ENCODE measurements at regions not wholly inside any gene's neighbourhood (a gene's known extent, or its start where the extent isn't known, plus 50 kb on each side); places are given as distances from the start of the nearest gene placed in this dataset.

DNA sequence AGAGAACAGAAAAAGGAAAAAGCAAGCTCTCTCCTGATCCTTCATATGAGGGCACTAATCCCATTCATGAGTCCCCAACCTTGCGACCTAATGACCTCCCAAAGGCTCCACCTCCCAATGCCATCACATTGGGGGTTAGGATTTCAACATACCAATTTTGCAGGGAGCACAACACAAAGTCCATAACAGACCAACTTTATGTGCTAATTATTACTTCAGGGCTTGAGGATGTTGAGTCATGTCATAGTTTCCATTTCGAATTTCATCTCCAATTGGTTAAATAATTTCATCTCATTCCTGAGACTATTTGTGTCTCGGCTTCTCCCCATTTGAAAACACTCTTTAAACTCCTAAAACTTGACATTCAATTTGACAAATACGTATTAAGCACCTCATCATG is 69.9 kb upstream of the KLF7 start:
- 83% methylated on average over 1 of the region's 4 CpGs for WGBS (ENCODE audit: insufficient coverage, low lambda C conversion rate)
- Histone ChIP-seq H3K4me1 (ENCODE audit: control insufficient read depth, insufficient read depth, low read length) (no peaks in the 10 kb centered on the region), H3K27ac (ENCODE audit: low read length) (no peak overlapping the region)

DNA sequence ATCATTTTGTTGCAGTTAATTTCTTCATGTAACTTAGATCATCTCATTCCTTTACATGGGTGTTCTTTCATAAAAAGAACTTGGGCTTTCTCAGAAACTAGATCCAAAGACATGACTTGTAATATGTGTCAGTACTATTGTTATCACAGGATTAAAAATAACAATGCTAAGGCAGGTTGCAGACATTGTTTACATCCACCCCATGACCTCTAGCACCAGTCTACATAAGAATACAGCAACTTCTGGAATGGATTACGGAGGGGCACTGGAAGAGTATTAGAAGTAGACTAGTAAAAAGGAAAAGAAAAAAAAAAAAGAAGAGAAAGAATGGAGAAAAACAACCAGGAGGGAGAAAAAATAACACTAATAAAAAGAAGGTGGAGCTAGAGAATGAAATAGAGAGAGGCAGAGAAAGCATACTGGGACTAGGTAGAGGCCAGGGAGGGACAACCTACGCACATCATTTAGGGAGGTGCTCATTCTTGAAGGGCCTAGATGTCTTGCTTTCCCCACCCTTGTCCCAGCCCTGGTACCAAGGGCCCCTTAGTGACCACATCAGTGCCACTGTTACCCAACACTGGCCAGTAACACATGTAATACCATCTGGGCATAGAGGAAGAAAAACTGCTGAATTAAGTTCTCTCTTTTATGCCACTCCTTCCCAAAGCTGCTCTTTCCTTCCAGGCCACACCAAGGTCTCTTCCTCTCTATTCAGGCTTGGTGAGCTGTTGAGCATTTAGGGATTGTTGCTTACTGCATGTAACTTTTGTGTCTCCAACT is 70.6 kb upstream of the KLF7 start:
- no peak overlapping the region for H3K27ac ChIP-seq (ENCODE audit: low read length)
- no peaks in the 10 kb centered on the region for H3K27me3 ChIP-seq (ENCODE audit: control insufficient read depth, insufficient read depth, low read length)
- DNase-seq: no peak

More for the DNA sequence above, 69.9 kb upstream of the KLF7 start:
- H3K9me3 ChIP-seq (ENCODE audit: control insufficient read depth, low read depth, low read length): no peaks in the 10 kb centered on the region
- DNase-seq: no peak
- no peaks in the 10 kb centered on the region for H3K36me3 ChIP-seq (ENCODE audit: control insufficient read depth, insufficient read depth, low read length)
- H3K4me3 ChIP-seq (ENCODE audit: low read length): no peak overlapping the region
- no peaks in the 10 kb centered on the region for H3K27me3 ChIP-seq (ENCODE audit: control insufficient read depth, insufficient read depth, low read length)

DNA sequence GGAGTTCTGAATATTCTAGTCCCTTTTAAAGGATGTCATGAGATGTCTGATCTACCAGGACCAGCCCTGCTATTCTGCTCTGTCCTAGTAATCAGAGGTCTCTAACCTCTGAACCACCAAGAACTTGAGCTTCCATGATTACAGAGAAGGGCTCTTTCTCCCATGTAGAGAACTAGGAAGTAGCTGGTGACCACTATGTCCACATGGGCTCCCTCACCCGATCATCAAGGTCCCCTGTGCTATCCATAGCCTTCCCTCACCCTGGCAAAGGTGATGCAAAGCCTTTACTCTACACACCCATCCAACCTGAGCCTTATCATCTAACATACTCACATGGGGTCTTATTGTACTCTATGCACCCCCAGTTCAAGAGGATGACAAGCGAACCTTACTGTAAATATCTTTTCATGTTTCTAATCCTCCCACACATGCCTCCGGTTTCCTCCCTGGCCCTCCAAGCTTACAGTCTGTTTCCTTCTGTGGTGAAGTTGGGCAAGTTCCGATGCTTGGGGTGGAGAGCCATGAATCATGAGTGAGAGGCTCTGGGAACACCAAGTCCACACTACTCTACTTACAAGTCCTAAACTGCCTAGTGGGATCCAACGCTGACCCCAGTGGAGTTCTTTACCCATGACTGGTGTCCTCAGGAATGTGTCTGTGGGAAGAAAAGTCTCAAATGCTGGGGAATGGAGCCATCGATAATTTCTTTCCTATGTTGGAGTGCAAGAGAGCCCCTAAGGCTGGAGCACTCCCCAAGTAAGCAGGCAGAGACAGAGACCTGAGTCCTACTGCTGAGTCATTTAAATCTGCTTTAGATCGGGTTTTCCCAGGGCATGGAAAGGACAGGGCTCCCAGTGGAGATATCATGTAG is 73.3 kb upstream of the KLF7 start:
- no peak overlapping the region for H3K27ac ChIP-seq (ENCODE audit: low read length)
- H3K9me3 ChIP-seq (ENCODE audit: control insufficient read depth, low read depth, low read length): no peaks in the 10 kb centered on the region
- WGBS (ENCODE audit: insufficient coverage, low lambda C conversion rate): no CpG with 5 or more reads among the region's 7 CpGs
- peaks cover 4% of the 10 kb centered on the region for H3K27me3 ChIP-seq (ENCODE audit: control insufficient read depth, insufficient read depth, low read length)
- no peak for DNase-seq
- H3K4me1 ChIP-seq (ENCODE audit: control insufficient read depth, insufficient read depth, low read length): no peaks in the 10 kb centered on the region
- no peak overlapping the region for H3K4me3 ChIP-seq (ENCODE audit: low read length)
- no peaks in the 10 kb centered on the region for H3K36me3 ChIP-seq (ENCODE audit: control insufficient read depth, insufficient read depth, low read length)

More for the DNA sequence above, 70.6 kb upstream of the KLF7 start:
- H3K4me1 ChIP-seq (ENCODE audit: control insufficient read depth, insufficient read depth, low read length): no peaks in the 10 kb centered on the region
- H3K9me3 ChIP-seq (ENCODE audit: control insufficient read depth, low read depth, low read length): no peaks in the 10 kb centered on the region
- WGBS (ENCODE audit: insufficient coverage, low lambda C conversion rate): 70% methylated on average over 1 of the region's 2 CpGs
- no peaks in the 10 kb centered on the region for H3K36me3 ChIP-seq (ENCODE audit: control insufficient read depth, insufficient read depth, low read length)
- no peak overlapping the region for H3K4me3 ChIP-seq (ENCODE audit: low read length)

DNA sequence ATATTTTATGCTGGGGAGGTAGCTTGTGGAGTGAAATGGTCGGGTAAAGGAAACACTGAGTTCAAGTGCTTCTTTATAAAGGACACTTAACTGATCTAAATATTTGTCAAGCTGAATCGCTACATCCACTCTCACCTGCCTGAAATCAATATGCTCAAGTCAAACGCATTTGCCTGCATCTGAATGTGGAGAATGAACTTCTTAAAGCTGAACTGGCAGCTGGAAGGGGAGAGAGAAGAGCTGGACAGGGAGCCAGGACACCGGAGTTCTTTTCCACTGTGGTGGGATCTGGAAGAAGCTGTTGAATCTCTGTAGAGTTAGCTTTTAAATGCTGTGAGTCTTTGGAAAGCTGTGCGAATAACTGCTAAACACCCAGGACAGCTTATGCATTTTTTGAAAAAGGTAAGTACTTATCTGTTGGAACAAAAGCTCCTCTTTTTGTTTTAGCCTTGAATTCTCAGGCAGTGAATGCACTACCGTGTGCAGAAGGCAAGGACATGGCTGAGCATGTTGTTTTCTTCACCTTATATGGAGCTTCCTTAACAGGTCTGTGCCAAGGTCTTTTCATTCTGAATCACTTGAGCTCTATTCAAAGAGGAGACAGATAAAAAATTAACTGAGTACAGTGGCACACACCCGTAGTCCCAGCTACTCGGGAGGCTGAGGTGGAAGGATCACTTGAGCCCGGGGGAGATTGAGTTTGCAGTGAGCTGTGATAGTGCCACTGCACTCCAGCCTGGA is 74.2 kb upstream of the KLF7 start:
- Histone ChIP-seq H3K4me1 (ENCODE audit: control insufficient read depth, insufficient read depth, low read length) (no peaks in the 10 kb centered on the region), H3K27ac (ENCODE audit: low read length) (no peak overlapping the region), H3K4me3 (ENCODE audit: low read length) (no peak overlapping the region), H3K9me3 (ENCODE audit: control insufficient read depth, low read depth, low read length) (no peaks in the 10 kb centered on the region), H3K36me3 (ENCODE audit: control insufficient read depth, insufficient read depth, low read length) (no peaks in the 10 kb centered on the region), H3K27me3 (ENCODE audit: control insufficient read depth, insufficient read depth, low read length) (peaks cover 4% of the 10 kb centered on the region)
- DNase-seq: no peak
- 49% methylated on average over 2 of the region's 9 CpGs for WGBS (ENCODE audit: insufficient coverage, low lambda C conversion rate)

DNA sequence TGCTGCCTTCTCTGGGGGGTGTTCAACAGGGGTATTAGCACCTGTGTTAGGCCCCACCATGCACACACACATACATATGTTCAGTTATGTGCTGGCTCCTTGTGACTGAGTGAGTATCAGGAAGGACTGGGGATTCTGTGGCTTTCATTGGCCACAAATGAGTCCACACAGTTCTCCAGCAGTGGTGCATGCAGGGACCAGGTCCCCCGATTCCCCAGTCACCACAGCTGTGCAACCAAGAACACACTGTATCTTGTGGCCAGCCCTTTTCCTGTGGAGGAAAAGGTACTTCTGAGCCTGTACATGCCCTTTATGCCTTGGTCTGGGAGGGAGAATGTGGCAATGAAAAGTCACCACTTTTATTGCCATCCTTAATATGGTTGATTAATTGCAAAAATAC is 74.9 kb upstream of the KLF7 start:
- Histone ChIP-seq H3K4me3 (ENCODE audit: low read length) (no peak overlapping the region), H3K27me3 (ENCODE audit: control insufficient read depth, insufficient read depth, low read length) (peaks cover 4% of the 10 kb centered on the region), H3K4me1 (ENCODE audit: control insufficient read depth, insufficient read depth, low read length) (no peaks in the 10 kb centered on the region), H3K9me3 (ENCODE audit: control insufficient read depth, low read depth, low read length) (no peaks in the 10 kb centered on the region), H3K36me3 (ENCODE audit: control insufficient read depth, insufficient read depth, low read length) (no peaks in the 10 kb centered on the region), H3K27ac (ENCODE audit: low read length) (no peak overlapping the region)
- DNase-seq: no peak
- no CpG with 5 or more reads among the region's 1 CpG for WGBS (ENCODE audit: insufficient coverage, low lambda C conversion rate)

DNA sequence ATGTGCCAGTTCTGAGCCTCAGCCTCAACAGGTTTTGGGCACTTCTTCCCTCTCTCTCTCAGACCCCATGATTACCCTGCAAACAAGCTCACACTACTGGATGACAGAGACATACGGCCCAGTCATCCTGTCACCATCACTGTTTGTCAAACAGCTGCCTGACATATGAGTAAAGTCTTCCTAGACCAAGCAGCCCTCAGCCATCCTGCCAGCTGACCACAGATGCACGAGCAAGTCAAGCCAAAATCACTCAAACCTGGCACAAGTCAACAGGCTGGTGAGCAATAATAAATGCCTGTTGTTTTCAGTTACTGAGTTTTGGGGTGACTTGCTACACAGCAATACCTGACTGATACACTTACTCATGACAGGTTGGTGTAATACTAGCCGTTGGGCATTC is 75.5 kb upstream of the KLF7 start:
- WGBS (ENCODE audit: insufficient coverage, low lambda C conversion rate): no CpG with 5 or more reads among the region's 3 CpGs
- Histone ChIP-seq H3K27ac (ENCODE audit: low read length) (no peak overlapping the region), H3K9me3 (ENCODE audit: control insufficient read depth, low read depth, low read length) (no peaks in the 10 kb centered on the region), H3K36me3 (ENCODE audit: control insufficient read depth, insufficient read depth, low read length) (no peaks in the 10 kb centered on the region), H3K27me3 (ENCODE audit: control insufficient read depth, insufficient read depth, low read length) (peaks cover 4% of the 10 kb centered on the region), H3K4me1 (ENCODE audit: control insufficient read depth, insufficient read depth, low read length) (no peaks in the 10 kb centered on the region), H3K4me3 (ENCODE audit: low read length) (no peak overlapping the region)
- no peak for DNase-seq

DNA sequence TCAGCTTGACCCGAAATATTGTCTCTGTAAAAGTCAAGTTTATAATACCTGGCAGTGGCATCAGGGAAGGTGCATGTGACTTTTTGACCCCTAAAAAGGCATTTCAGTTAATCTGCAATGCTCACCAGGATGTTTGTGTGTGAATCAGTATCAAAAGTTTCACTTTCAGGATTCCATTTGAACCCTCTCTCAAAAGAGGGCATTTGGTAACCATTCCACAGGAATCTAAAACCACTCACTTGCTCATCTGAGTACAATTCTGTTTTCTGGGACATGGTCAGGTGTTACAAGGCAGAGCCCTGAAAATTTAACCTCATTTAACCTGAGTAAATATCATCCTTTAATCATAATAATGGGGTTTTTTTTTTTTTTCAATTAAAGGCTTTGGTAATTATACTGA is 77.9 kb upstream of the KLF7 start:
- Histone ChIP-seq H3K9me3 (ENCODE audit: control insufficient read depth, low read depth, low read length) (no peaks in the 10 kb centered on the region), H3K36me3 (ENCODE audit: control insufficient read depth, insufficient read depth, low read length) (no peaks in the 10 kb centered on the region), H3K27me3 (ENCODE audit: control insufficient read depth, insufficient read depth, low read length) (peaks cover 4% of the 10 kb centered on the region), H3K4me1 (ENCODE audit: control insufficient read depth, insufficient read depth, low read length) (no peaks in the 10 kb centered on the region), H3K27ac (ENCODE audit: low read length) (no peak overlapping the region), H3K4me3 (ENCODE audit: low read length) (no peak overlapping the region)
- no peak for DNase-seq
- no CpG with 5 or more reads among the region's 1 CpG for WGBS (ENCODE audit: insufficient coverage, low lambda C conversion rate)

DNA sequence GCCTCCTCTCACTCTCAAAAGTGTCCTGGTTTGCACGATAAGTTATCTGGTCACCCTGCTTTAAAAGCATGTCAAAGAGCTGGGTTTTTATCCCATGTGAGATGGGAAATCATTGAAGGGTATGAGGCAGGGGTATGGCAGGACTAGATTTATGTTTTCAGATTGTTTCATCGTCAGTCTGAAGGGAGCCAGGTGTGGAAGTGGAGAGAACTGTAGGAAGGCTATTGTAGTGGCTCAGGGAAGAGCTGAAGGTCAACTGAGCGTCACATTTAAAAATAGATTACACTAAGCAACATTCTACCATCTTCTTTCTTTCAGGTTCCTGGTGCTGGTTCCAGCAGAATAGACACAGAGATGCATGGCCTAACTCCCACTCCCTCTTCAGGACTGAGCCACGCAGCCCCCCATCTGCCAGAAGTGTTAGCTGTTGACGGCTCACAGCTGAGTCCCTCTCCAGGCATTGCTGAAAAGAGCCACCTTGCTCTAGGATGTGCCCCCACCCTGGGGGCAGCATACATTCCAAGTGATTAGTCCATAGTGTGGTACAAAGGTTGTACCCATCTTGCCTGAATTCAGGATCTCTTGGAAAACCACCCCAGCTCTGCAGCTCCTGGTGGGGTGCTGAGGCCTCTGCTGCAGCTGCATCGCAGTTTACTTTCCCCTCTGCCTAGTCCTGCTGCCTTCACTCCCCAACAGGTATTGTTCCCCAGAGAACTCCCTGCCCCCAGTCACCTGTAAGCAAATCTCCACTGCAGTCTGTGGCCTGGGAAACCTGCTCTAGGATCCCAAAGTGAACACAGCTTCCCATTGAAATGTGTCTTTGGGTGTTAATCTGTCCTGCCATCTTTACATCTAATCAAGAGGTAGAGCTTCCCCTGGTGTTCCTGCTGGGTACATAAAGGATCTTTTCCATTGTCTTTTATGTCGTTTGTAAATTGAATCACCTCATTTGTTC is 79.5 kb upstream of the KLF7 start:
- H3K4me3 ChIP-seq (ENCODE audit: low read length): no peak overlapping the region
- 0% methylated on average over 1 of the region's 7 CpGs for WGBS (ENCODE audit: insufficient coverage, low lambda C conversion rate)
- peaks cover 4% of the 10 kb centered on the region for H3K27me3 ChIP-seq (ENCODE audit: control insufficient read depth, insufficient read depth, low read length)
- no peak for DNase-seq
- H3K27ac ChIP-seq (ENCODE audit: low read length): no peak overlapping the region
- H3K36me3 ChIP-seq (ENCODE audit: control insufficient read depth, insufficient read depth, low read length): no peaks in the 10 kb centered on the region
- no peaks in the 10 kb centered on the region for H3K4me1 ChIP-seq (ENCODE audit: control insufficient read depth, insufficient read depth, low read length)
- no peaks in the 10 kb centered on the region for H3K9me3 ChIP-seq (ENCODE audit: control insufficient read depth, low read depth, low read length)

DNA sequence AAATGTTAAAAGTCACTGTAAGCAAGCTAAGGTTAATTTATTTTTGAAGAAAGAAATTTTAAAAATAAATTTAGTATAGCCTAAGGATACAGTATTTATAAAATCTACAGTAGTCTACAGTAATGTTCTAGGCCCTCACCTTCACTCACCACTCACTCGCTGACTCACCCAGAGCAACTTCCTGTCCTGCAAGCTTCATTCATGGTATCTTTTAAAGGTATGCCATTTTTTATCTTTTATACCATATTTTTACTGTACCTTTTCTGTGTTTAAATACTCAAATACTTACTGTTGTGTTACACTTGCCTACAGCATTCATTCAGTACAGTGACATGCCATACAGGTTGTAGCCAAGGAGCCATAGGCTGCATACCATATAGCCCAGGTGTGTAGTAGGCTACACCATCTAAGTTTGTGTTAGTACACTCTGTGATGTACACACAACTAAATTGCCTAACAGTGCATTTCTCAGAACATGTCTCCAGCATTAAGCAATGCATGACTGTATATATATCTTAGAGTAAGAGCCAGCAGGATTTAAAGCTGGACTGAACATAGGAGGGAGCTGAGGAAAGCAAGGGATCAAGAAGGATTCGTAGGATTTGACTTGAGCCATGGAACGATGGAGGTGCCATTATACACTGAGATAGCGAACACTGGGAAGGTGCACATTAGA is 83.1 kb upstream of the KLF7 start:
- Histone ChIP-seq H3K27ac (ENCODE audit: low read length) (no peak overlapping the region), H3K27me3 (ENCODE audit: control insufficient read depth, insufficient read depth, low read length) (peaks cover 2% of the 10 kb centered on the region), H3K36me3 (ENCODE audit: control insufficient read depth, insufficient read depth, low read length) (no peaks in the 10 kb centered on the region), H3K4me3 (ENCODE audit: low read length) (no peak overlapping the region), H3K4me1 (ENCODE audit: control insufficient read depth, insufficient read depth, low read length) (no peaks in the 10 kb centered on the region), H3K9me3 (ENCODE audit: control insufficient read depth, low read depth, low read length) (no peaks in the 10 kb centered on the region)
- no peak for DNase-seq
- WGBS (ENCODE audit: insufficient coverage, low lambda C conversion rate): 100% methylated on average over 1 of the region's 4 CpGs
